ENCODE measurements at regions not wholly inside any gene's neighbourhood (a gene's known extent, or its start where the extent isn't known, plus 50 kb on each side); places are given as distances from the start of the nearest gene placed in this dataset.
"Not testable (repeated sequence)": the region's sequence is repeated elsewhere in the genome, so short reads cannot be mapped to it uniquely, and the experiment has no call there.

DNA sequence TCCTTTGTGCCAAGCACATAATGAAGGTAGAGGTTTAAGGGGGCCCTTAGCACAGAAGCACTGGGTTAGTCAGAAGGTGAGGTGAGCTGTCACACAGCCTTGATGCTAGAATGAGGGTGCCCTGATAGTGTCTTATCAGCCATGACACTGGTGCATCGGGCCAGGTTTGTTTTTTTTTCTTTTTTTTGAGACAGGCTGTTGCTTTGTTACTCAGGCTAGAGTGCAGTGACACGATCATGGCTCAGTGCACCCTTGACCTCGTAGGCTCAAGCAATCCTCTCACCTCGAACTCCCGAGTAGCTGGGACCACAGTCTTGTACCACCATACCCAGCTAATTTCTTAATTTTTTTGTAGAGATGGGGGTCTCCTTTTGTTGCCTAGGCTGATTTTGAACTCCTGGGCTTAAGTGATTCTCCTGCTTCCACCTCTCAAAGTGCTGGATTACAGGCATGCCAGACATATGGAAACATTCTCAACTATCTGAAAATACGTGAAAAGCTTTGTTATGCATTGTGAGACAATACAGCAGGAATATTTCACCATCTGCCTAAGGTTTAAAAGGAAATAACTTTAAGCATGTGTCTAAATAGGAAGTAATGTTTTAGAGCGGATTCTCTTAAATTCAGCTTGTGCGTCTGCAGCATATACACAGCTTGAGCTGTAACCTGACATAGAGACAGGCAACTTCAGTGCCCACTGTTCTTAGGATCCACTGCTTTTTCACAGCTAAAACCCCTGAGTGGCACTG is 128.4 kb downstream of the FOXD4L6 start:
- not testable (repeated sequence) for H3K27ac ChIP-seq (ENCODE audit: poor library complexity, severe bottlenecking); H3K4me3 ChIP-seq (ENCODE audit: severe bottlenecking); H3K36me3 ChIP-seq (ENCODE audit: low read depth); H3K9me3 ChIP-seq (ENCODE audit: severe bottlenecking); H3K4me1 ChIP-seq (ENCODE audit: insufficient read depth, poor library complexity, severe bottlenecking); ATAC-seq (ENCODE audit: low read depth); DNase-seq (ENCODE audit: low spot score); H3K27me3 ChIP-seq (ENCODE audit: insufficient read depth, poor library complexity, severe bottlenecking)

DNA sequence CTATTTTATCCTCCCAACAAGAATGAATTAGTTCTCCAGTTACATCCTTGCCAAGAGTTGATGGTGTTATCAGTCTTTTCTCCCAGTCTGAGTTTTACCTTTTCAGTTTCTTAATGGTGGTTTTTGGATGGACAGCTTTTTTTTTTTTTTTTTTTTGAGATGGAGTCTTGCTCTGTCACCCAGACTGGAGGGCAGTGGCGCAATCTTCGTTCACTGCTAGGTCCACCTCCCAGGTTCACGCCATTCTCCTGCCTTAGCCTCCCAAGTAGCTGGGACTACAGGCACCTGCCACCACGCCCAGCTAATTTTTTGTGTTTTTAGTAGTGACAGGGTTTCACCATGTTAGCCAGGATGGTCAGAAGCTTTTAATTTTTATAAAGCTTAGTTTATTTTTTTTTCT is 133.0 kb downstream of the FOXD4L6 start:
- not testable (repeated sequence) for H3K4me3 ChIP-seq (ENCODE audit: severe bottlenecking); H3K27ac ChIP-seq (ENCODE audit: poor library complexity, severe bottlenecking); H3K27me3 ChIP-seq (ENCODE audit: insufficient read depth, poor library complexity, severe bottlenecking); DNase-seq (ENCODE audit: low spot score); ATAC-seq (ENCODE audit: low read depth); H3K9me3 ChIP-seq (ENCODE audit: severe bottlenecking); H3K4me1 ChIP-seq (ENCODE audit: insufficient read depth, poor library complexity, severe bottlenecking); H3K36me3 ChIP-seq (ENCODE audit: low read depth)

DNA sequence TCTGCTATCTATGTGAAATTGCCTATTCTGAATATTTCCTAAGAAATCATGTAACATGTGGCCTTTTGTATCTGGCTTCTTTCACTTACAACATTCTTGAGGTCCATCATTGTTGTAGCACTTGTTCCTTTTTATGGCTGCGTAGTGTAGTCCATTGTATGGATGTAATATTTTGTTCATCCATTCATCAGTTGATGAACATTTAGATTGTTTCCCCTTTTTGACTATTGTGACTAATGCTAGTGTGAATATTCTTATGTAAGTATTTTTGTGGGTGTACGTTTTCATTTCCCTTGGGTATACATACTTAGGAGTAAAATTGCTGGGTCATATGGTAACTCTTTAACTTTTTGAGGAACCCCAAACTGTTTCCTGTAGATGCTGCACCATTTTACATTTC is 134.6 kb downstream of the FOXD4L6 start:
- not testable (repeated sequence) for DNase-seq (ENCODE audit: low spot score); H3K9me3 ChIP-seq (ENCODE audit: severe bottlenecking); H3K36me3 ChIP-seq (ENCODE audit: low read depth); H3K4me1 ChIP-seq (ENCODE audit: insufficient read depth, poor library complexity, severe bottlenecking); H3K4me3 ChIP-seq (ENCODE audit: severe bottlenecking); H3K27ac ChIP-seq (ENCODE audit: poor library complexity, severe bottlenecking); ATAC-seq (ENCODE audit: low read depth); H3K27me3 ChIP-seq (ENCODE audit: insufficient read depth, poor library complexity, severe bottlenecking)

DNA sequence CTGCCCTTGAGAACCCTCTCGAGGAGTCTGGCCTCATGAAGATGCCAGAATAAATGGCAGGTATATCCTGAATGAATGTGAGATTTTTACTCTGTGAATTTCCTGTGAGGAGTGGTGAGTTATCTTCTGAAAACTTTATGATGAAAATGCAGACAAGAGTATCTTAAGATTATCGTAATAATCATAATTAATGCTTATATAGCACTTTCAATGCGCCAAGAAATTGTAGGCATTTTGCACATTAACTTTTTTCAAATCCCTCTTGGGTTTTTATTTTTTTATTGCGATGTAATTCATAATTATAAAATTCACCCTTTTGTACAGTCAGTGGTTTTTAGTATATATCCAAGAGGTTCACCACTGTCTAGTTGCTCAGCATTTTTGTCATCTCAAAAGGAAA is 135.1 kb downstream of the FOXD4L6 start:
- peak overlapping the region; percentile 91 for H3K4me3 ChIP-seq (ENCODE audit: severe bottlenecking)
- not testable (repeated sequence) for H3K36me3 ChIP-seq (ENCODE audit: low read depth); H3K27ac ChIP-seq (ENCODE audit: poor library complexity, severe bottlenecking); ATAC-seq (ENCODE audit: low read depth); H3K9me3 ChIP-seq (ENCODE audit: severe bottlenecking); H3K27me3 ChIP-seq (ENCODE audit: insufficient read depth, poor library complexity, severe bottlenecking); H3K4me1 ChIP-seq (ENCODE audit: insufficient read depth, poor library complexity, severe bottlenecking); DNase-seq (ENCODE audit: low spot score)

DNA sequence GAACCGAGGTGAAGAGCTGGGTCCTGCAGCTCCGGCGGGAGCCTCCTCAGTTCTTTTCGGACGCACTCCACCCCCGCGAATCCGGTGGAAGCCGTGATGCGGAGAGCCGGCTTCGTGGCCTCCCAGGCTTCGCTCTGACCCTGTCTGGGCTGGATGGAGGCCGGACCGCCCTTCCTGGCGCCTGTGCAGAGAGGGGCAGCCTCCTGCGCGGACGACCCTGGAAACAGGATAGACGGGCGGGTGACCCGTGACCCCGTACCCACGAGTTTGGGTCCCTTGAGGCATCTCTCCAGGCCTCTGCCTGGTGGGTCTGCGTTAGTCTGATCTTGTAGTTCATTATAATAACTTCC is 136.0 kb downstream of the FOXD4L6 start:
- Histone ChIP-seq H3K4me3 (ENCODE audit: severe bottlenecking) (peak overlapping the region; percentile 91), H3K27ac (ENCODE audit: poor library complexity, severe bottlenecking) (peak overlapping the region; percentile 32)
- not testable (repeated sequence) for H3K9me3 ChIP-seq (ENCODE audit: severe bottlenecking); H3K36me3 ChIP-seq (ENCODE audit: low read depth); H3K4me1 ChIP-seq (ENCODE audit: insufficient read depth, poor library complexity, severe bottlenecking); H3K27me3 ChIP-seq (ENCODE audit: insufficient read depth, poor library complexity, severe bottlenecking)
- DNase-seq (ENCODE audit: low spot score) (peak; percentile 73), ATAC-seq (ENCODE audit: low read depth) (peak; percentile 31)

DNA sequence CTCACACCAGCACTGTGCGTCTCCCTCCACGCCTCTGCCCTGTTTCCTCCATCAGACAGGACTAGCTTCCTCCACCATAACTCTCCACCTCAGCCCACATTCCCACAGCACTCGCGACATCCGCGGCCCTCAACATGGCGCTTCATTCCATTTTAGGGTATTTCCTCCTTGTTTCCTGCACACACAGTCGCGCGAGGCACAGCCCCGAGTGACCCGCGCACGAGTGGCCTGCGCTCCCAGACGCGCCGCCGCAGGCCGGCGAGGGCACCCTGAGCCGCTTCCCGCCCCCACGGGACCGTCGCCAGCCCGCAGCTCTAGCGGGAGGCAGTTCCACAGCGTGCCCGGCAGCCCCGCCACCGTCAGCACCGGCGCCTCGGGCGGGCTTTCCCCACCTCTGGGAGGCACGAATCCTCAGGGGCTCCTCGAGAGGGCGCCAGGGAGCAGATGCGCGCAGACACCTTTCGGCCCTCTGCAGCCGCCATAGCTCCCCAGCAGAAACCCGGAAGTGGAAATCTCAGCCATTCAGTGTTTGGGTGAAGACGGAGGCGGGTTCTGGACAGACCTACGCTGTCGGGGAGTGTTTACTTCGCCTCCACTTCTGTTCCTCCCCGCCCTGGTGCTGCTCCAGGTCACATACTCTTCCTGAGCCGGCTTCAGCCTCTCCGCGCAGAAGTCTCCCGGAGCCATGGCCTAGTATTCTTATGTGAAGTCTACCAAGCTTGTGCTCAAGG is 136.6 kb downstream of the FOXD4L6 start:
- DNase-seq (ENCODE audit: low spot score) (peak; percentile 95), ATAC-seq (ENCODE audit: low read depth) (peak; percentile 100)
- H3K9me3 ChIP-seq (ENCODE audit: severe bottlenecking); H3K4me1 ChIP-seq (ENCODE audit: insufficient read depth, poor library complexity, severe bottlenecking); H3K36me3 ChIP-seq (ENCODE audit: low read depth); H3K27me3 ChIP-seq (ENCODE audit: insufficient read depth, poor library complexity, severe bottlenecking): not testable (repeated sequence)
- peak overlapping the region; percentile 32 for H3K27ac ChIP-seq (ENCODE audit: poor library complexity, severe bottlenecking)
- peak overlapping the region; percentile 91 for H3K4me3 ChIP-seq (ENCODE audit: severe bottlenecking)
- TF ChIP-seq, protein P1, sequence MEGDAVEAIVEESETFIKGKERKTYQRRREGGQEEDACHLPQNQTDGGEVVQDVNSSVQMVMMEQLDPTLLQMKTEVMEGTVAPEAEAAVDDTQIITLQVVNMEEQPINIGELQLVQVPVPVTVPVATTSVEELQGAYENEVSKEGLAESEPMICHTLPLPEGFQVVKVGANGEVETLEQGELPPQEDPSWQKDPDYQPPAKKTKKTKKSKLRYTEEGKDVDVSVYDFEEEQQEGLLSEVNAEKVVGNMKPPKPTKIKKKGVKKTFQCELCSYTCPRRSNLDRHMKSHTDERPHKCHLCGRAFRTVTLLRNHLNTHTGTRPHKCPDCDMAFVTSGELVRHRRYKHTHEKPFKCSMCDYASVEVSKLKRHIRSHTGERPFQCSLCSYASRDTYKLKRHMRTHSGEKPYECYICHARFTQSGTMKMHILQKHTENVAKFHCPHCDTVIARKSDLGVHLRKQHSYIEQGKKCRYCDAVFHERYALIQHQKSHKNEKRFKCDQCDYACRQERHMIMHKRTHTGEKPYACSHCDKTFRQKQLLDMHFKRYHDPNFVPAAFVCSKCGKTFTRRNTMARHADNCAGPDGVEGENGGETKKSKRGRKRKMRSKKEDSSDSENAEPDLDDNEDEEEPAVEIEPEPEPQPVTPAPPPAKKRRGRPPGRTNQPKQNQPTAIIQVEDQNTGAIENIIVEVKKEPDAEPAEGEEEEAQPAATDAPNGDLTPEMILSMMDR (IDR thresholded peaks at IDR 0.05; ENCODE audit: poor library complexity, severe bottlenecking) = peak; percentile 73

DNA sequence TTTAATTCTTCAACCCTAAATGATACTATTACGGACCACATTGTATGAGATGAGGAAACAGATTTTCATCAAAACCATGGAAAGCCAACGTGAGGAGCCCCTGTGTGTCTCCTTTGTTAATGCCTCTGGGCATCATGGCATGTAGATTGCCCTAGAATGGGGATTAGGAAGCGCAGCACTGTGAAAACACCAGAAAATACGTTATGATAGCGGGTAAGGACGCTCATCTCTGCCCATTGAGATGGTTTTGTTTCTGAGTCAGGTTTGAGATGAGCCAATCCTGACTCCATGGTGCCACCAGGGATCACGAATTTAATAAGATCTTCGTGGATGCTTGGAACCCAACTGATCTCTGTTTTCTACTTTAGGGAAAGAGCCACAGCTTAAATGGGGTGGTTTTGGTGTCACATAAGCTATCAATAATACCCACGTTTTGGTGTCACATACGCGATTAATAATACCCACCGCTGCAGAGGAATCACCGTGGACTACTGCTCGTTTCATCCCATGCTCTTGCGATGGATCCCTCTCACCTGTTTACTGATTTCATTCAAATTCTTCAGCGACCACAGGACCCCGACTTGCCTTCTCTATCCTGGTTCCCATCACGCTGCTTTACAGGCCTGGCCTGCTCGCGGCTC is 137.3 kb downstream of the FOXD4L6 start:
- H3K36me3 ChIP-seq (ENCODE audit: low read depth); H3K27me3 ChIP-seq (ENCODE audit: insufficient read depth, poor library complexity, severe bottlenecking); H3K4me1 ChIP-seq (ENCODE audit: insufficient read depth, poor library complexity, severe bottlenecking); ATAC-seq (ENCODE audit: low read depth); DNase-seq (ENCODE audit: low spot score); H3K9me3 ChIP-seq (ENCODE audit: severe bottlenecking): not testable (repeated sequence)
- Histone ChIP-seq H3K27ac (ENCODE audit: poor library complexity, severe bottlenecking) (peak overlapping the region; percentile 32), H3K4me3 (ENCODE audit: severe bottlenecking) (peak overlapping the region; percentile 91)

DNA sequence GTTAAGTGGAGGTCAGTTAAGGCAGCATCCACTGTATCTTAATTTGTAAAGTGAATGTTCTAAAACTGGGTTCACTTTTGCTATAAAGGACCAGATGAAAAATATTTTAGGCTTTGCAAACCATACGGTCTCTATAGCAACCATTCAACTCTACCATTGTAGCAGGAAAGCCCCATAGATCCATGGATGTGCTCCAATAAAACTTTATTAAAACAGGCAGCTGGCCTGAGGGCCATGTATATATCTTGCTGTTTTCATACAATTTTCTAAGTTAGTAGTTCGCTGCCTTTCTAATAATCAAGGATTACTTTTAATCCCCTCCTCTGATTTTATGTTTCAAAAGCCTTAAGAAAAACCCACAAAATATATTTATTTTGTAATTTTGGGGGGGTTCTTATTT is 142.1 kb downstream of the FOXD4L6 start:
- H3K4me3 ChIP-seq (ENCODE audit: severe bottlenecking); DNase-seq (ENCODE audit: low spot score); H3K4me1 ChIP-seq (ENCODE audit: insufficient read depth, poor library complexity, severe bottlenecking); H3K27ac ChIP-seq (ENCODE audit: poor library complexity, severe bottlenecking); ATAC-seq (ENCODE audit: low read depth); H3K36me3 ChIP-seq (ENCODE audit: low read depth); H3K27me3 ChIP-seq (ENCODE audit: insufficient read depth, poor library complexity, severe bottlenecking); H3K9me3 ChIP-seq (ENCODE audit: severe bottlenecking): not testable (repeated sequence)

DNA sequence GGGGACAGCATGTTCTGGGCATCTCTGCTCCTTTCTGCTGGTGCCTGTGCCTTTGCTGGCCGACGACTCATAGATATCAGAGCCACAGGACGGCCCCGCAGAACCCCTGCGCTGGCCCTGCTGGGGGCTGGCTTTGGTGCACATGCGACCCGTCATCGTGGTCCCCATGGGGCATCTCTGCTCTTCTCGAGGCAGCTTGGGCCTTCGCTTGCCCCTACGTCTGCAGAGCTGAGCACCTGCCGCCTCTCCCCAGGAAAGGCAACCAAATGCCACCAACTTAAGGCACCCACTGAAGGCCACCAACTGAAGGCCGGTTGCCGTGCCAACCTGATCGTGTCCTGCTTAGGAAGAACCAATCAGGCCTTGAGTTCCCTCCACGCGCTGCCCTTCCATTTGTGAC is 153.1 kb downstream of the FOXD4L6 start:
- not testable (repeated sequence) for DNase-seq (ENCODE audit: low spot score); H3K36me3 ChIP-seq (ENCODE audit: low read depth); H3K9me3 ChIP-seq (ENCODE audit: severe bottlenecking); H3K4me3 ChIP-seq (ENCODE audit: severe bottlenecking); H3K4me1 ChIP-seq (ENCODE audit: insufficient read depth, poor library complexity, severe bottlenecking); H3K27ac ChIP-seq (ENCODE audit: poor library complexity, severe bottlenecking); H3K27me3 ChIP-seq (ENCODE audit: insufficient read depth, poor library complexity, severe bottlenecking); ATAC-seq (ENCODE audit: low read depth)

DNA sequence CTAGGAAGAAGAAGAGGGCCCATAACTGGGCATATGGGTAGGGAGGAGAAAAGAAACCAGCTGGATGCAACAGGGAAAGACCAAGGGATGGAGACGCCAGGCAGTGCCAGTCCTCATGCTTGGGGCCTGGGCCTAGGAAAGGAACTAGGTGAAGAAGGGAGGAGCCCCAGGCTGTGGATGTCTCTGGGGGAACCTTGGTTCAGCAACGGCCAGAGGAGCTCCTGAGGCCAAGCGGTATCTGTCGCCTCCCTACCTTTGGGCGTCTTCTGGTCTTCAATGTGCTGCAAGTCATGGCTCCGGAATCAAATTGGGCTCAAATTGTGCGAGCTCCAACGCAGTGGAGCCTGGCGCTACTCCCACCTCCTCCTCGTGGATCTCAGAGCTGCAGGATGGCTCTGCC is 153.6 kb downstream of the FOXD4L6 start:
- H3K9me3 ChIP-seq (ENCODE audit: severe bottlenecking); H3K27ac ChIP-seq (ENCODE audit: poor library complexity, severe bottlenecking); ATAC-seq (ENCODE audit: low read depth); H3K4me3 ChIP-seq (ENCODE audit: severe bottlenecking); H3K27me3 ChIP-seq (ENCODE audit: insufficient read depth, poor library complexity, severe bottlenecking); DNase-seq (ENCODE audit: low spot score); H3K4me1 ChIP-seq (ENCODE audit: insufficient read depth, poor library complexity, severe bottlenecking); H3K36me3 ChIP-seq (ENCODE audit: low read depth): not testable (repeated sequence)
